GM18499 (cell line): ENCODE measurements at regions not wholly inside any gene's neighbourhood (a gene's known extent, or its start where the extent isn't known, plus 50 kb on each side); places are given as distances from the start of the nearest gene placed in this dataset.
"Not testable (repeated sequence)": the region's sequence is repeated elsewhere in the genome, so short reads cannot be mapped to it uniquely, and the experiment has no call there.

Experiments
- ATAC-seq: cut with Tn5 transposase; IDR thresholded peaks from one replicate; pipeline ENCODE4 v1.9.1; 2021; ENCODE audit warnings: moderate number of reproducible peaks; ENCODE audit not compliant: insufficient read depth, unreplicated experiment

DNA sequence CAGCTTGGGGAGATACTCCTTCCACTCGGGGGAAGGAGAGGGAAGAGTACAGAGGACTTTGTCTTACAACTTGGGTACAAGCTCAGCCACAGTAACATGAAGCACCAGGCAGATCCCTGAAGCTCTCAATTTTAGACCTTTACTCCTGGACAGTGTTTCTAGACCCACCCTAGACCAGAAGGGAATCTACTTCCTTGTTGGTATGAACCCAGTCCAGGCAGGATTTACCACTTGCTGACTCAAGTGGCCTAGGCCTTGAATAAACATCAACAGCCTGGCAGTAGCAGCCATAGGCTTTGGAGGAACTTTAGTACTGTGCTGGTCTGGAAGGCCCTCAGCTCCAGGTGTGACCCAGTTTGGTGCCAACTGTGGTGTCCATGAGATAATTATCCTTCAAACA is 173.1 kb downstream of the ADRA2A start:
- ATAC-seq = no peak

DNA sequence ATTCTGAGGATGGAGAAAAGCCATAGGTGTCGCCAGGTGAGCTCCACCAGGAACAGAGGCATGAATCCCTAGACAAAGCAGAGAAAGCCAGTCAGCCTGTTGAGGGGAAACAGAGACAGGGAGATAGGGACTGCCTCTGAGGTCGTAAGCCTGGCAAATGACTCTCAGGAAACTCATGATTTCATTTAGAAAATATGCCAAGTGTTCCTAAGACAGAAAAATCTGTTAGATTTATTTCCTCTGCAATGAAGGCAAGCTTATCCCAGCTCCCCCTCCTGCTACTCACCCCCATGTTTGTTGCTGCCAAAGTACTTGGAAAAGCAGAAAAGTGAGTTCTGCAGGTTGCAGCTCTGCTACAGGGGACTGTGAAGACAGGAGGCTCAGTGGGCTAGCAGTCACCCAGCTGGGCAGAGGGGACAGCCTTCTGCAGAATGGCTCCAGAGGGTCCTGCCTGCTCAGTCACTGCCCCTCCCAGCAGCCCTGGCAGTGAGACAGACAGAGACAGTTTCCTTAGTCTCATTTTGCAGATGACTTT is 184.3 kb downstream of the ADRA2A start:
- no peak for ATAC-seq

DNA sequence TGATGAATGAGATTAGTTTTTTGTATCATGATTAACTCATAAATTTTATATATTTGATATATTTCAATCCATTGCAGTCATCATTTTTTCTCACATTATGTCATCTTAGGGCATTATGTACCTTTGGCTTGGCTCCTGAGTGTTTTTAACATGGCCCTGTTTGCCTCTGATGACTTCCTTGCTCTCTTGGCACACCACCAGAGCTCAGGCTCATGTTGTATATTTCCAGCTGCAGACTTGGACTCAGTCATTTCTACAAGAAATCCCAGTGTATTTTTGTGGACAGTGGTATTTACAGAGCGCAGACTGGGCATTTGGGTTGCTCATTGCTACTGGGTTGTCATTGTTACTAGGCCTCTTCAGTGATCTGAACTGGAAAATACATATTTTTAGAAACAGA is 188.5 kb downstream of the ADRA2A start:
- ATAC-seq = no peak

DNA sequence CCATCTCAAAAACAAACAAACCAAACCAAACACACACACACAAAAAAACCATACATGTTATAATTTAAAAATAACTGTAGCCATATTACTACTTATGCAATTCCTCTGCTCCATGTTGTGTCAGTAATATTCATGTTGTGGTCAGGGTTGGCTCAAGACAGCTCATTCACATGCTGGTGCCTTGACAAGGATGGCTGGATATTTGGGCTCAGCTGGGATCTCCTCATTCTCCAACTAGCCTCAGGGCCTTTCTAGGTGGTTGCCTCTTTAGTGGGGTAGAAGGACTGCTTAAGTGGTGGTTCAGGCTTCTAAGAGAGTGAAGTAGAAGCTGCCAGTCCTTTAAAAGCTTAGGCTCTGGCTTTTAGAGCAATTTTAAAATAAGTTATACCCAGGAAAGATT is 189.3 kb downstream of the ADRA2A start:
- ATAC-seq = no peak

DNA sequence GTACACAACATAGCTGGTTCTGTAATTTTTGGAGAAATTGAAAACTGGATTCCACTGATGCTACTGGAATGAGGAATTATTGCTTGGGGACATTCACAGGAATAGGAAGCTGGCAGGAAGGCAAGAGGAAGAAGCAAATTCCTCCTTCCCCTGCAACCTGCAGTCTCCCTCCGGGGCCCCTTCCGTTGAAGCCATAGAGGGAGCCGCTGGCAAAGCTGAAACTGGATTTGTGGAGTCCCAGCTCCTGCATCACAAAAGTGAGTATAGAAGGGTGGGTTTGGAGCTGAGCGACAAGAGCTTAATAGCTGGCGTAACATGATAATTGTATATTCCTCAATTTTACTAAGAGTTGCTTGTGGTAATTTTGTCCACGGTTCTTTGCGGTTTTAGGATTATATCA is 190.8 kb downstream of the ADRA2A start:
- ATAC-seq = no peak

DNA sequence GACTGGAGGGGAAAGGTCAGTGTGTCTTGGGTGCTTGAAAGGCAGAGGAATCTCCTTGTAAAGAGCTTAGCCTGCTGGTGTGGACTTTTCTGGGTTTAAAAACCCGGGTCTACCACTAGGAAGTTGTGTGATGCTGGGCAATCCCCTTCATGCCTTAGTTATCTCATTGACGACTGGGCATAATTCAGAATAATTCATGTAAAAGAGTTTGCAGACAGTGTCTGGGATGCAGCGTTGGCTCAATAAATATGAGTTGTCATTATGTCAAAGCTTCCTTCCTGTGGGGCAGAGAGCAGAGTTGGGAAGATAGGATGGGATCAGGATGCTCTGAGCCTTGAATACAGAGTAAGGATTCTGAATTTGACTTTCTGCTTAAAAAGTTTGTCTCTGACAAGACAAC is 196.4 kb downstream of the ADRA2A start:
- ATAC-seq = no peak

DNA sequence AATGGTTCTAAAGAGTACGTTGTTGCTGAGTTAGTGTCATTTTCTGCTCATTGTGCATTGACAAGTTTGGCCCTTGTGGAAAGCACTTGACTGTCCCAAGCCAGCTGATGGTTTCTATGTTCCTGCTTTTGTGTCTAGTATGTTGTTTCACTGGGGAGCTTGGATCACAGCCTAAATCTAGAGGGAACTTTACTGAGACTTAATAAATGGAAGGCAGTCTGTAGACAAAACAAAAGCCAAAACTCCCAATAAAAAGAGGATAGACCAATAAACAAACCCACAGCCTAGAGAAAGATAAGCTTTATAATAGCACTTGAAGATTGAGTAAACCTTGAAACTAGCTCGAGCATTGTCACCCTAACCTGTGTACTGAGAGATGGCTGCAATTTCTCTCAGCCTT is 196.8 kb downstream of the ADRA2A start:
- ATAC-seq = no peak

DNA sequence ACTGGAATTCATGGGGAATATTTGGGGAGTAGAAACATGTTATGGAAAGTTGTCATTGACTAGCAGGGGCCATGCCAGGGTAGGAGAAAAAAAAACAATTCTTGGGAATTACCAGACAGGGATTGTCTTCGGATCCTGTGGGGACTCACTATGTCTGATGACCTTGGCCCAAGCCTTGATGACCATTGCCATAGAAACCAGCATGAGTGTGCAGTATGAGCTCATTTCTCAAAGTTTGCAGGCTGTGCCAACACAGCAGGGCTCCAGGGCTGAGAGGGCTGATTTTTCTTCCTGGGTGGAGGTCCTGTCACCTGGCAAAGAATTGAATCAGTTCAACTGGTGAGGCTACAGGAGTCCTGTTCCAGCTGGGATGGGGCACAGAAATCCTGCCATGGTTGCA is 198.3 kb downstream of the ADRA2A start:
- ATAC-seq = no peak

DNA sequence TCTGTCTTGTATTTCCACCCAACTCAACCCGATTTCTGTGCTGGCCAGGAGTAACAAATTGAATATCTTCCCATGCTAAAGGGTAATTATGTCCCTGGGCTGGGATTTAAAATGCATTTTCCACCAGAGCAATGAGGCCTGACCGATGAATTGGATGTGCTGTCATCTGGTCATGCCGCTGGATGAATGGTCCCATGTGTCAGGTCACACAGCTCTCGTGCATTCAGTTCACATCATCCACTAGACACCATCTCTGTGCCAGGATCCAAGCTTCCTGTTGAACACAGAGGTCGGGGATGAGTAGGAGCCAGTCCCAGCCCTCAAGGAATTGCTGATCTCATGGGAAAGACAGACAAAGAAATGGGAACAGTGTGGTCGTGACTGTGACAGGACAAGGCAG is 200.8 kb downstream of the ADRA2A start:
- ATAC-seq = no peak

DNA sequence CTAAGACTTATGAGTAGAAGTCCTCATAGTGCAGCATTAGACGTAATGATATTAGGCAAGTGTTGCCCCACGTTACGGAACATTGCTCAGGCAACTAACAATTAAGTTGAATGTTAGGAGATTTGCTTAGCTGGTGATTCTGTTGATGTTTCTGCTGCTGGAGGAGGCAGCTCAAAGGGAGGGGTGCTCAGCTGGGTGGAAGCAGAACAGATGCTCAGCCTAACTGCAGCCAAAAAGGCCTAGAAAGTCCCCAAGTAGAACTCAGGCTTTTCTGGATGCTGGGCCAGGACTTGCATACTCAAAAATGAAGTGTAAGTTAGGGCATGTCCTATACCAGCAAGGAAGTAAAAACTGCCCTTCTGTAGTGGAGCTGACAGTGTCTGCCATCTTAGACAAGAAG is 201.4 kb downstream of the ADRA2A start:
- ATAC-seq = no peak

DNA sequence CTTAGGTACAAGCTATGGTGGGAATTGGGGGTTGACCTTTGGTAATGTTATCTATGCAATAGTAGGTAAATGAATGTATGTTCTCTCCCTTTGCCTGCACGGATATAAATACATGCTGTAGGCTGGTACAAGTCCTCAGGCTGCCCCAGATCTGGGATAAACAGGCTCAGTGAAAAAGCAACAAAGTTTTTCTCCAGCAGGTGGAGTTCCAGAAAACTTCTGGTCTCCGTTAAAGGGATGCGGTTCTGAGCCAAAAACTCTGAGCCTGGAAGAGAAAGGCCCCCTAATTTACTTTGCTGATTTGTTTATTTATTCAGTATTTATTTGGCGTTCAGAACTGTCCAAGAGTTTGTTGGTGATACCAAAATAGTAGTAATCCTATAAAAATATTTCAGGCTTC is 204.7 kb downstream of the ADRA2A start:
- no peak for ATAC-seq

DNA sequence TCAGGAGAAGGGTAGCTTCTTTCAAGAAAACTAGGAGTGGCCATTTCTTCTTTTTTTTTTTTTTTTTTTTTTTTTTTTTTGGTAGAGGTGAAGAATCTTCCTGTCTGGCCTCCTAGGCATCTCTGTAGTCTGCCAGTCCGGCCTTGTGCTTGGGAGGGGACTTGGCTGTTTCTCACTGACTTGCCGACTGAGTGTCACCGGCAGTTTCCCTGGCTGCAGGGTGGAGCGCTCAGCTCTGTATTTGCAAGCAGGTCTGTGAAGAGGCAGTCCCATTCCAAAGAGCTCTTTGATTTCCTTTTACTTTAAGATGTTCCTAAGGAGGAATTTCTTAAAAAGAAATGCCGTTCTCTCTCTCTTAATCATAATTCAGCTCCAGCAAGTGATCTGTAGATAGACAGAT is 212.6 kb downstream of the ADRA2A start:
- no peak for ATAC-seq

DNA sequence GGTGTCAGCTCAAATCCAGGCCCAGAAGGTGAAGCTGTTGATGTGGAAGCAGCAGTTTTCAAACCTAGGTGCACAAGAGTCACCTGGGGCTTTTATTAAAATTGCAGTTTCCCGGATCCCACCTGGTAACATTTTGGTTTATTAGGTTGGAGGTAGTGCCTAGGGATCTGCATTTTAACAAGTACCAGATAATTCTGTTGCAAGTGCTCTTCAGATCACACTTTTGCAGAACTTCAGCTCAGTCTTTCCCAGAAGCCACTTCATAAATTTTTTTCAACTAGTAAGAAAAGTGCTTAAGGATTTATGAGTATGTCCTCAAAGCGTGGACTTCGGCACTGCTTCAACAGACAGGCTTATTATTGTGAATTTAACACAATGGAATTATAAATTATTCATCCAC is 213.8 kb downstream of the ADRA2A start:
- ATAC-seq = no peak

DNA sequence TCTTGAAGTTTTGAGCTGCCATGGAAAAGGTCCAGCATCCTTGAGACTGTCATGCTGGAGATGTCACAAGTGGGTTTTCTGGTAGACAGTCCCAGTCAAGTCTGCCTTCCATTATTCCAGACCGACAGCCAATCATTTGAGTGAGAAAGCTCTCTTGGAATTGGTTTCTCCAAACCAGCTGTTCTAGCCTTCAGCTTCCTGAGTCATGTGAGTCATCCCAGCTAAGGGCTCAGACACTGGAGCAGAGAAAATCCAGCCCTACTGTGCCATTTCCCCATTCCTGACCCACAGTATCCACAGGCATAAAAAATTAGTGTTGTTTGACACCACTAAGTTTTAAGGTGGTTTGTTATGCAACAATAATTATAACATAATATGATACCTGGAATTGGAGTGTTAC is 219.0 kb downstream of the ADRA2A start:
- ATAC-seq = no peak

DNA sequence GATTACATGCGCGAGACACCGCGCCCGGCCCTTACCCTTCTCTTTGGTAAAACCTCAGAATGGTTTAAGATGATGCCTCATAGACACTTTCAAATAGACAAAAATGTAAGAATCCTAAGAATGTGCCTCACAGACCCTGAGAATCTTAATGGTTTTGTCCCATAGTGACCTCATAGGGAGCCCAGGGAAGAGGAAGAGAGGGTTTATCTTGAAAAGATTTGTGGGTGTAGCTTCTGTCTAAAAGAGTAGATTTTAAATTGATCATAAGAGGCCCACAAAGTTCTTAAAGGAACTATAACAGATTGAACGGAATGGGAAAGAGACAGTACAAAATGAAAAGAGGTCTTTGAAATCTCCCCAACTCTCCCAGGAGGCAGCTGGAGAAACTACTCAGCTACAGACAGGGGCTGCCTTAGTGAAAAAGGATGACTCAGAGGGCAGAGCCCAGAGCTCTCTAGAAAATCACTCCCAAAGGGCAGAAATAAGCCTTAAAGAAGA is 220.6 kb downstream of the ADRA2A start:
- ATAC-seq = no peak

DNA sequence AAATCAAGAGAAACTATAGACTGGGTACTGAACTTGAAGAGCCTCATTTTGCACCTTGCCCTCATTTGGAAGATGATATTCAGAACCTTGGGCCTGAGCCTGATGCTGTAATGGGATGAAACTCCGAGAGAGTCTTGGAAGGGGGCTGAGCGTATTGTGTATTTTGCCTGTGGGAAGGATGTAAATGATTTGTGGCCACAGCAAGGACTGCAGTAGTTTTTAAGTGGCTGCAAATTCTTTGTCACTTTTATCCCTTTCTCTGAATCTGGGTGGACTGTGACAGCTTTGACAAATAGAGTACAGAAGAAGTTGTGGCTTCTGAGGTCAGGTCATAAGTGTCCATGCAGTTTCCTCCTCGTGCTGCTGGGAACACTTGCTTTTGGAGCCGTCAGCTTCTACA is 221.2 kb downstream of the ADRA2A start:
- ATAC-seq = no peak

DNA sequence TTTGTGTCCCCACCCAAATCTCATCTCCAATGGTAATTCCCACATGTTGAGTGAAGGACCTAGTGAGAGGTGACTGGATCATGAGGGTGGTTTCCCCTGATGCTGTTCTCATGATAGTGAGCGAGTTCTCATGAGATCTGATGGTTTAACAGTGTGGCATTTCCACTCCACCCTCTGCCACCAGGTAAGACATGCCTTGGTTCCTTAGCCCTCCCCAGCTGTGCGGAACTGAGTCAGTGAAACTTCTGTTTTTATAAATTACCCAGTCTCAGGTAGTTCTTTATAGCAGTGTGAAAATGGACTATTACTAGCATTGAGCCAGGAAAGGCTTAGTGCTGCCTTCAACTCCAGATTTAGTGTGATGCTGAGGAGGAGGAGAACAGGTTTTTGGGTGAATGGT is 222.2 kb downstream of the ADRA2A start:
- ATAC-seq = no peak

DNA sequence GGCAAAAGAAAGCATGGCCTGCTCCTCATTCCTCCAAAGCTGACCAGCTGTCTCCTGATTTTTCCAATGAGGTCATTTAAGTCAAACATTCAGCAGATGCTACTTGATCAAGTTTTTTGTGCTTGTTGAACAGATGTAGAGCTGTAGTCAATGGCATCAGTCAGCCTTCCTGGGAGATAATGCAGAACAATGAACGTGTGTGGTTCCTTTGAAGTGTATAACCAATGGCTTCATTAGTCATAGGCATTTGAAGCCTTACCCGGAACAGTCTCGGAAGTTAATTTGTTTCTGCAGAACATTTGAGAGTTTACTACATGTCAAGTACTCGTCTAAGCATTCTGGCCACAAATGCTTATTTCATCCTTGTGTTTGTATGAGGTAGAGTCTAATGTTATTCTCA is 227.1 kb downstream of the ADRA2A start:
- ATAC-seq = no peak

DNA sequence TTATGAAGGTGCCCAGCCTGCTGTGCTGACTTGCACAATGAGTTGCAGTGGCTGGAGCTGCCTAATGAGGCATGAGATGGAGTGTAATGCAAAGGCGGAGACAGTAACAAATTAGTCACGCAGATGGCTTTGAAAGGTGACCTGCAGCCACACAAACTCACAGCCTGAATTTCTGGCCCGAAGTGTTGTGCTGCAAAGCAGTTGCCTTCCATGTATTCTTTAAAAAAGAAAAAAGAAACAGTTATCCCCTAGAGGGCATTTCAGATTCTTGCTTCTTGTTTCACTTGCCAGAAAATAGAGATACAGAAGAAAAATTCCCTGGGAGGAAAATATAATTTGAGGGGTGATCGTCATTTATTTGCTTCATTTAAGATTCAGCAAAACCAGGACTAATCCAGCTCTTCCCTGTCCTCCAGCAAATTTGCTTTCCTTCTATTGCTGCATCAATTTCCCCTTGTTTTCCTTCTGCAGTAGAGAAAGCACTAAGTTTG is 239.9 kb downstream of the ADRA2A start:
- ATAC-seq = no peak

DNA sequence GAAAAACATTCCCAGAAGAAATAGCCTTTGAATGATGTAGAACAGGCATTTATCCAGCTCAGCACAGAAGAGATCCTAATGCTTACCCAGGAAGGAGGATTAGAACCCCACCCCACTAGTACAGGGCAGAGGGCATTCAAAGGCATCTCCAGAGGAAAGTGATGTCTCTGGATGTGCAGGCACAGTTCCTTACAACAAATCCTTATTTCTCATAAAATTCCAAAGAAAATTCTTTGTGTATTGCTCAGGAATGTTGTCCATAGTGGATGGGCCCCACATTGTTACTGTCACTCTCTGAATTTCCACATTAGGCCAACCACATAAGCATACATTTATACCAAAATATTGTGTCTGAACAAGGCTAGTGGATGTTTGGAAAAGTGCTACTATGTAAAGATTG is 243.0 kb downstream of the ADRA2A start:
- no peak for ATAC-seq

DNA sequence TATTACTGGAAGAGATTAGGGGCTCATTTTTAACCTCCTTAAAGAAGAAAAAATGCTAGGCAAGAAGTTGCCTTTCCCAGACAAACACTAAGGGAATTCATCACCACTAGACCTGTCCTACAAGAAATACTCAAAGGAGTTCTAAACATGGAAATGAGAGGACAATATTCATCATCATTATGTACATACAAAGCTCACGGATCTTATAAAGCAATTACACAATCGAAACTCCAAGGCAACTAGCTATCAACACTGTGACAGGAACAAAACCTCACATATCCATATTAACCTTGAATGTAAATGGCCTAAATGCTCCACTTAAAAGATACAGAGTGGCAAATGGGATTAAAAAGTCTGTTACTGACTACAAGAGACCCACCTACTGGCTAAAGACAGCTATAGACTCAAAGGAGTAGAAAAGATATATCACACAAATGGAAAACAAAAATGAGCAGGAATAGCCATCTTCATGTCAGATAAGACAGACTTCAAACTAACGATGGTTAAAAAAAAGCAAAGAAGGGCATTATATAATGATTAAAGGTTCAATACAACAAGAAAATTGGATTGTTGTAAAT is 246.6 kb downstream of the ADRA2A start:
- ATAC-seq = no peak

DNA sequence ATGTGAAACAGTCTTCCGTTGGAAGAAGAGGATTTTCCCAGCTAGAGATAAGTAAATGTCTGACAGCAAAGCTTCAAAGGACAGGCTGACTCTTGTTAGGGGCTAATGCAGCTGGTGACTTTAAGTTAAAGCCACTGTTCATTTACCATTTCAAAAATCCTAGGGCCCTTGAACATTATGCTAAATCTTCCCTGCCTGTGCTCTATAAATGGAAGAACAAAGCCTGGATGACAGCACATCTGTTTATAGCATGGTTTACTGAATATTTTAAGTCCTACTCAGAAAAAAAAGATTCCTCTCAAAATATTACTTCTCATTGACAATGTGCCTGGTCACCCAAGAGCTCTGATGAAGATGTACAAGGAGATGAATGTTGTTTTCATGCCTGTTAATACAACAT is 255.3 kb downstream of the ADRA2A start:
- ATAC-seq = not testable (repeated sequence)
